Heart left ventricle (tissue), 16 donors: ENCODE measurements at regions not wholly inside any gene's neighbourhood (a gene's known extent, or its start where the extent isn't known, plus 50 kb on each side); places are given as distances from the start of the nearest gene placed in this dataset.

Experiments used
- ATAC-seq, 4 donors: fragments of 200-7000 bp; cut with Tn5 transposase; one replicate each; pipeline ENCODE4 v1.9.1; 2020 to 2022; ENCODE audit warnings: moderate library complexity in 4 of 4, mild to moderate bottlenecking in 3 of 4, moderate number of reproducible peaks in 1 of 4
- DNase-seq, 5 donors: peaks; one replicate each; pipeline ENCODE4 v3.0.0-alpha.2; 2020
- H3K27ac ChIP-seq, 12 donors: fragments of 200-600 bp; sonication (generic) in 4 of 12; one replicate each; pipeline versions ENCODE4 v1.5.0 to v1.8.0; 2016 to 2022; ENCODE audit warnings: mild to moderate bottlenecking in 2 of 12
- H3K27me3 ChIP-seq, 9 donors: fragments of 200-600 bp; sonication (generic) in 2 of 9; one replicate each; pipeline versions ENCODE4 v1.5.1 to v1.8.0; 2016 to 2022; ENCODE audit warnings: mild to moderate bottlenecking in 3 of 9
- H3K36me3 ChIP-seq, 9 donors: fragments of 200-600 bp; sonication (generic) in 2 of 9; one replicate each; pipeline versions ENCODE4 v1.5.0 to v1.8.0; 2018 to 2022; ENCODE audit warnings: mild to moderate bottlenecking in 2 of 9
- H3K4me1 ChIP-seq, 12 donors: fragments of 200-600 bp; sonication (generic) in 4 of 12; one replicate each; pipeline versions ENCODE4 v1.5.0 to v1.8.0; 2016 to 2022; ENCODE audit warnings: mild to moderate bottlenecking in 3 of 12
- H3K4me3 ChIP-seq, 12 donors: fragments of 200-600 bp; sonication (generic) in 4 of 12; one replicate each; pipeline versions ENCODE4 v1.5.0 to v1.8.0; 2017 to 2022; ENCODE audit warnings: mild to moderate bottlenecking in 9 of 12, moderate library complexity in 4 of 12
- H3K9me3 ChIP-seq, 12 donors: fragments of 200-600 bp; sonication (generic) in 4 of 12; one replicate each; pipeline versions ENCODE4 v1.5.0 to v1.8.0; 2016 to 2022; ENCODE audit warnings: mild to moderate bottlenecking in 1 of 12
- CTCF ChIP-seq, 12 donors: fragments of 200-600 bp; sonication (generic) in 4 of 12; IDR thresholded peaks; one replicate each; pipeline versions ENCODE4 v1.5.0 to v1.8.0; 2018 to 2022; ENCODE audit warnings: antibody characterized with exemption in 12 of 12, mild to moderate bottlenecking in 5 of 12
- POLR2A ChIP-seq, 2 donors: fragments of 450-650 bp; IDR thresholded peaks; one replicate each; pipeline ENCODE4 v1.6.1; 2017; ENCODE audit warnings: antibody characterized with exemption in 2 of 2, mild to moderate bottlenecking in 2 of 2, moderate library complexity in 2 of 2
- WGBS, 4 donors: extraction: QIAGEN DNeasy Blood & Tissue Kit in 2 of 4; methylation state at CpG; one replicate each; pipeline versions ENCODE4 v1.1.5 to v1.1.7; 2013 to 2018; 5-methylcytosine and 5-hydroxymethylcytosine counted together
- intact Hi-C, 10 donors: fragments of 100-400 bp; cut with DNase I; formaldehyde crosslinking; loops; one replicate each; pipeline versions ENCODE4 v1.11.1 to v1.14.2; 2022
- donor health status: ischemic (EF 13 %, LVEDD 7.1; RV severe dilation, severe dysfunction).
- donor health status: healthy with polysubstance abuse.
- donor health status: DM: no; HTN: yes; CAD: no.
- donor health status: DM: no; HTN: no; CAD: no.
- donor health status: ischemic (EF 25% LVEDD 6.9; RV normal size, moderate dysfunction).
- donor health status: ischemic (EF 25% LVEDD 5.7; RV mildly dilated, moderate dysfunction).
- donor health status: healthy.
- donor health status: DM: yes; HTN: yes; CAD: no.
- donor health status: ischemic (EF 35%, LVEDD 5.7; RV mildly dilated, moderate dysfunction).
- donor health status: nonischemic (EF 11% LVEDD 7.7; RV severe dilation, severe dysfunction).
- donor health status: DM: yes; HTN: yes; CAD: no.
- donor health status: PGD.
- donor health status: ischemic (EF 29% LVEDD 5.4; RV normal size, mild dysfunction).
- donor health status: nonischemic (EF 23%, LVEDD 6.1; RV moderate dilation, normal function).

- no peak overlapping the region for H3K27ac ChIP-seq
- intact Hi-C loops = no loop called here
- peaks cover 0 to 2% (median 0%) of the 10 kb centered on the region in 12 donors for H3K9me3 ChIP-seq
- 77 to 87% (median 83%) methylated on average over 4 of the region's 4 CpGs for WGBS, 4 donors
- no peaks in the 10 kb centered on the region for H3K36me3 ChIP-seq
- H3K4me1 ChIP-seq = peaks cover 0 to 3% (median 0%) of the 10 kb centered on the region in 12 donors
- DNase-seq = no peak
- no peak for ATAC-seq
- no peak overlapping the region for H3K4me3 ChIP-seq
- H3K27me3 ChIP-seq = no peaks in the 10 kb centered on the region
- no peak for TF ChIP-seq CTCF (IDR thresholded peaks at IDR 0.05)
- no peak for TF ChIP-seq POLR2A (IDR thresholded peaks at IDR 0.05)
Observed at GRCh38 chr2:160747501-160748170, 254.0 kb upstream of the RBMS1 start.

DNA sequence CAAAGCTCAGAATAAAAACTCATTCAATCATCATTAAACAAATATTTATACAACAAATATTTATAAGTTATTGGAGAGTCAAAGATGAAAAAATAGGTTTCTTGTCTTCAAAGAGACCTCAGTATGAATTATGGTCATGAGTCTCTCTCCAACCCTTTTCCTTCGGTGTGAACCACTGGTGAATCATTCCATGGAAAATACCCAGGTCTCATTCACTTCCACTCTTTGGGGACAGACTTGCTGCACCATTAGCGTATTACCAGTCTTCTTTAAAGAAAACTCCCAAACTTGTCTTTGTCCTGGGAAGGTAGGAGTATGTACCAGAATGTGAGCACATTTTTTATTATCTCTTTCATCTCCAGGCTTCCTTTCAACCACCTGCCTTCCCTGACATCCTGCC is 257.4 kb upstream of the RBMS1 start:
- WGBS, 4 donors = 80 to 93% (median 88%) methylated on average over 2 of the region's 2 CpGs
- DNase-seq = no peak
- no peak for ATAC-seq
- H3K9me3 ChIP-seq = peaks cover 0 to 32% (median 7%) of the 10 kb centered on the region in 12 donors
- TF ChIP-seq POLR2A (IDR thresholded peaks at IDR 0.05) (no peak), CTCF (IDR thresholded peaks at IDR 0.05) (no peak)
- no peak overlapping the region for H3K4me3 ChIP-seq
- intact Hi-C loops = no loop called here
- peaks cover 0 to 3% (median 0%) of the 10 kb centered on the region in 12 donors for H3K4me1 ChIP-seq
- H3K27ac ChIP-seq = no peak overlapping the region
- H3K27me3 ChIP-seq = no peaks in the 10 kb centered on the region
- no peaks in the 10 kb centered on the region for H3K36me3 ChIP-seq

GRCh38 chr2:160752475-160753330 is 259.1 kb upstream of the RBMS1 start:
- H3K4me3 ChIP-seq = no peak overlapping the region
- intact Hi-C loops = no loop called here
- H3K36me3 ChIP-seq = no peaks in the 10 kb centered on the region
- no peak for ATAC-seq
- peaks cover 0 to 32% (median 7%) of the 10 kb centered on the region in 12 donors for H3K9me3 ChIP-seq
- no peak for DNase-seq
- TF ChIP-seq POLR2A (IDR thresholded peaks at IDR 0.05) = no peak
- no peak for TF ChIP-seq CTCF (IDR thresholded peaks at IDR 0.05)
- peaks cover 0 to 3% (median 0%) of the 10 kb centered on the region in 12 donors for H3K4me1 ChIP-seq
- H3K27me3 ChIP-seq = no peaks in the 10 kb centered on the region
- H3K27ac ChIP-seq = no peak overlapping the region
- WGBS, 4 donors = 78 to 84% (median 80%) methylated on average over 3 of the region's 3 CpGs

- no peaks in the 10 kb centered on the region for H3K4me1 ChIP-seq
- DNase-seq (no peak), ATAC-seq (no peak)
- TF ChIP-seq CTCF (IDR thresholded peaks at IDR 0.05) (no peak), POLR2A (IDR thresholded peaks at IDR 0.05) (no peak)
- no peak overlapping the region for H3K27ac ChIP-seq
- no peak overlapping the region for H3K4me3 ChIP-seq
- H3K9me3 ChIP-seq = peaks cover 0 to 32% (median 7%) of the 10 kb centered on the region in 12 donors
- no peaks in the 10 kb centered on the region for H3K27me3 ChIP-seq
- intact Hi-C loops = no loop called here
- H3K36me3 ChIP-seq = no peaks in the 10 kb centered on the region
Observed at GRCh38 chr2:160753331-160753654, 259.7 kb upstream of the RBMS1 start.
